Activated naive CD8-positive, alpha-beta T cell treated with anti-CD3 and anti-CD28 coated beads, Interleukin-2, amount 10 ng/mL, durations not matched to agents 7 days and 5 days (primary cell): ENCODE measurements at regions not wholly inside any gene's neighbourhood (a gene's known extent, or its start where the extent isn't known, plus 50 kb on each side); places are given as distances from the start of the nearest gene placed in this dataset.

Experiments
- ATAC-seq: fragments of 150-1000 bp; cut with Tn5 transposase; one replicate; pipeline ENCODE4 v1.10.0; 2021; ENCODE audit warnings: low read depth, moderate library complexity
- POLR2A ChIA-PET: fragments of 350-600 bp; sonication (Branson Sonifier 250); formaldehyde crosslinking; loops from one replicate; lab custom pipeline; 2021; ENCODE audit warnings: antibody characterized with exemption; lab: Charles Lee
- DNase-seq: peaks from one replicate; pipeline ENCODE4 v3.0.0; 2021
- H3K27ac Mint-ChIP-seq: one replicate; pipeline ENCODE4 v1.8.0; 2022; ENCODE audit warnings: mild to moderate bottlenecking, mixed read lengths
- H3K27me3 Mint-ChIP-seq: one replicate; pipeline ENCODE4 v1.8.0; 2022; ENCODE audit warnings: mild to moderate bottlenecking, moderate library complexity, mixed read lengths
- H3K36me3 Mint-ChIP-seq: one replicate; pipeline ENCODE4 v1.8.0; 2021; ENCODE audit warnings: mild to moderate bottlenecking, mixed read lengths
- H3K4me1 Mint-ChIP-seq: one replicate; pipeline ENCODE4 v1.8.0; 2021; ENCODE audit warnings: mixed read lengths
- H3K4me3 Mint-ChIP-seq: one replicate; pipeline ENCODE4 v1.8.0; 2022; ENCODE audit warnings: mild to moderate bottlenecking, moderate library complexity, mixed read lengths
- H3K9me3 Mint-ChIP-seq: one replicate; pipeline ENCODE4 v1.8.0; 2021; ENCODE audit warnings: mixed read lengths

DNA sequence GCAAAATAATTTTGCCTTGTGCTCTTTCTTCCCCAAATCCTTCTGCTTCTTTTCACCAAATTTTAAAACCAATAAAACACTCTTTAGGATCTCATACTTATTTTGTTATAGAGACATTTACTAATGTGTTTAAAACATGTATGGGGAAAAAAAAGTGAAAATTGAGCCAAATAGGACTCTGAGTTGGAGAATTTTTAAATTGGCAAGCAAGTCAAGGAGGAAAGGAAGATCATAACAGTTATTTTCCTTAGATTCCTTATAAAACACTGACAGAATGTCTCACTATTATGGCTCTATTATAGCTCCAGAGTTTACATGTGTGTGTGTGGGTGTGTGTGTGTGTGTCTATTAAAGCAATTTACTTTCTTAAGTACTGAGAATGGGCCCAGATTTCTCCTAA, 220.5 kb downstream of the SLC6A15 start:
- no peaks in the 10 kb centered on the region for H3K9me3 Mint-ChIP-seq
- H3K27ac Mint-ChIP-seq: no peak overlapping the region
- DNase-seq: no peak
- no peaks in the 10 kb centered on the region for H3K36me3 Mint-ChIP-seq
- H3K4me1 Mint-ChIP-seq: no peaks in the 10 kb centered on the region
- POLR2A ChIA-PET: no interaction called here
- no peak for ATAC-seq
- no peak overlapping the region for H3K4me3 Mint-ChIP-seq
- no peaks in the 10 kb centered on the region for H3K27me3 Mint-ChIP-seq

DNA sequence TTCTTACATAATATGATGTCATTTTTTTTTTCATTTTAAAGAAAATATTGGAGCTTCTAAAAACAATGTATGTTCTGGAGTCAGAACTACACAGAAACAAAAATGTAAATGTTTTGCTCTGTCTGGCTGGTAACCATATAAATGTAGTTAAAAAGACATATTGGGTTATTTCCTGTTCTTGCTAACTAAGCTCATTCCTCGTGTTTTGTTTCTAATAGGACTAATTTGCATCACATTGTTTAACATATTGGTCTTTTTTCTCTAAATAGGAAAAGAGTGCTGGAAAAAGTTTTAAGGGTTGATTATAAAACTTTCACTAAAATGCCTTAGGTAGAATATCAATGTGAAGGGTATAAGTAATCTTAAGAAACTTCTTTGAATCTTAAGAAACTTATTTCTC, 221.3 kb downstream of the SLC6A15 start:
- no peak for DNase-seq

GRCh38 chr12:84689638-84690037, 223.0 kb downstream of the SLC6A15 start:
- POLR2A ChIA-PET: no interaction called here
- Mint-ChIP-seq H3K27me3 (no peaks in the 10 kb centered on the region), H3K36me3 (no peaks in the 10 kb centered on the region), H3K27ac (no peak overlapping the region), H3K4me3 (no peak overlapping the region), H3K4me1 (no peaks in the 10 kb centered on the region), H3K9me3 (no peaks in the 10 kb centered on the region)
- ATAC-seq (no peak), DNase-seq (no peak)

More for the DNA sequence above, 221.3 kb downstream of the SLC6A15 start:
- H3K36me3 Mint-ChIP-seq: no peaks in the 10 kb centered on the region
- POLR2A ChIA-PET: no interaction called here
- no peak overlapping the region for H3K27ac Mint-ChIP-seq
- no peaks in the 10 kb centered on the region for H3K4me1 Mint-ChIP-seq
- no peak for ATAC-seq
- no peaks in the 10 kb centered on the region for H3K9me3 Mint-ChIP-seq
- H3K27me3 Mint-ChIP-seq: no peaks in the 10 kb centered on the region
- no peak overlapping the region for H3K4me3 Mint-ChIP-seq

GRCh38 chr12:84685379-84685778, 227.2 kb downstream of the SLC6A15 start:
- no peaks in the 10 kb centered on the region for H3K9me3 Mint-ChIP-seq
- POLR2A ChIA-PET: interaction anchor here (0.5 kb wide), 1 partner anchor 54 kb away, joined by 3 read pairs; no protein-coding TSS in a partner anchor
- H3K4me3 Mint-ChIP-seq: no peak overlapping the region
- ATAC-seq (no peak), DNase-seq (no peak)
- no peaks in the 10 kb centered on the region for H3K4me1 Mint-ChIP-seq
- H3K27me3 Mint-ChIP-seq: no peaks in the 10 kb centered on the region
- no peak overlapping the region for H3K27ac Mint-ChIP-seq
- no peaks in the 10 kb centered on the region for H3K36me3 Mint-ChIP-seq

- Mint-ChIP-seq H3K4me3 (no peak overlapping the region), H3K27ac (no peak overlapping the region), H3K27me3 (no peaks in the 10 kb centered on the region), H3K36me3 (no peaks in the 10 kb centered on the region), H3K9me3 (no peaks in the 10 kb centered on the region), H3K4me1 (no peaks in the 10 kb centered on the region)
- ATAC-seq: no peak
- DNase-seq: no peak
- POLR2A ChIA-PET: no interaction called here
These were observed 235.8 kb downstream of the SLC6A15 start for GRCh38 chr12:84676787-84677186.

- H3K9me3 Mint-ChIP-seq: no peaks in the 10 kb centered on the region
- H3K27me3 Mint-ChIP-seq: no peaks in the 10 kb centered on the region
- POLR2A ChIA-PET: no interaction called here
- H3K4me1 Mint-ChIP-seq: no peaks in the 10 kb centered on the region
- H3K27ac Mint-ChIP-seq: no peak overlapping the region
- ATAC-seq (no peak), DNase-seq (no peak)
- H3K36me3 Mint-ChIP-seq: no peaks in the 10 kb centered on the region
- no peak overlapping the region for H3K4me3 Mint-ChIP-seq
These were observed 250.8 kb downstream of the SLC6A15 start for GRCh38 chr12:84661786-84662185.

DNA sequence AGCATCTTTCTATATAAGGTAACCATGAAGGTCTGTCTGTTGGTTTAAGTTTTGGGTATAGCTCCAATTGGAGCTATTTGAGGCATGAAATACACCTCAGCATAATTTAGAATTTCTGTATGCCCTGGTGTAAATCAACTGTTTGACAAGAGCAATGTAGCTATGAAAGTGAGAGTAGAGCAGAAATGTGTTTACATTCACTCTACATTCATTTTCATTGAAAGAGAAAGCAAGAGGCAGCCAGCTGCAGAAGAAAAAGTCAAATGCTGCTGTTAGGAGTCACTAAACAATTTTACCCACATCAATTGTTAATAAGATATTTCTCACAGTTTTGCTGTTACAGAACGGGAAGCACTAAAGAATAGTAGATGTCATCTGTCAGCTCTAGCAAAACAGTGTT, 252.5 kb downstream of the SLC6A15 start:
- H3K27me3 Mint-ChIP-seq: no peaks in the 10 kb centered on the region
- H3K9me3 Mint-ChIP-seq: no peaks in the 10 kb centered on the region
- no peaks in the 10 kb centered on the region for H3K36me3 Mint-ChIP-seq
- no peaks in the 10 kb centered on the region for H3K4me1 Mint-ChIP-seq
- ATAC-seq (no peak), DNase-seq (no peak)
- H3K27ac Mint-ChIP-seq: no peak overlapping the region
- POLR2A ChIA-PET: no interaction called here
- H3K4me3 Mint-ChIP-seq: no peak overlapping the region

DNA sequence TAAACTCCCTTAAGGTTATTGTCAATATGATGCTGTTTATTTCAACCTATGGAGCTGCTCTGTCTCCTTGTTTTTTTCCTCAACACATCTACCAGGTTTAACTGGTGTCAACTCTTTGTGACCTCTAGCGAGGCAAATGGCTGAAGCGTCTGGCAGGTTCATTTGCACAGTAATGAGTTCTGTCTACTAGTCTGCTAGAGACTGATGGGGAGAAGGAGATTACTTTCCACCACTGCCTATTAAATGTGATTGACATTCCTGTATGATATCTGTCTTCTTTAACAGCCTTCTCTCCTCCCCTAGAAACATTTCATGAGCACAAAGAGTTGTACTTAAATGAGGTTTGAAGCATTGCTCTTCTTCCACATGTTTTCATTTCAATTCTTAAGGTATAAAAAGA, 253.7 kb downstream of the SLC6A15 start:
- POLR2A ChIA-PET: no interaction called here
- ATAC-seq (no peak), DNase-seq (no peak)
- Mint-ChIP-seq H3K27me3 (no peaks in the 10 kb centered on the region), H3K4me3 (no peak overlapping the region), H3K36me3 (no peaks in the 10 kb centered on the region), H3K4me1 (no peaks in the 10 kb centered on the region), H3K27ac (no peak overlapping the region), H3K9me3 (no peaks in the 10 kb centered on the region)

- ATAC-seq: no peak
- Mint-ChIP-seq H3K9me3 (no peaks in the 10 kb centered on the region), H3K27ac (no peak overlapping the region), H3K4me3 (no peak overlapping the region), H3K36me3 (no peaks in the 10 kb centered on the region), H3K27me3 (no peaks in the 10 kb centered on the region), H3K4me1 (no peaks in the 10 kb centered on the region)
- POLR2A ChIA-PET: no interaction called here
- DNase-seq: no peak
These were observed 255.9 kb downstream of the SLC6A15 start for GRCh38 chr12:84656705-84657104.

GRCh38 chr12:84653482-84653881, 259.1 kb downstream of the SLC6A15 start:
- Mint-ChIP-seq H3K36me3 (no peaks in the 10 kb centered on the region), H3K27me3 (no peaks in the 10 kb centered on the region), H3K4me3 (no peak overlapping the region), H3K4me1 (no peaks in the 10 kb centered on the region), H3K9me3 (no peaks in the 10 kb centered on the region), H3K27ac (no peak overlapping the region)
- ATAC-seq (no peak), DNase-seq (no peak)
- POLR2A ChIA-PET: no interaction called here

DNA sequence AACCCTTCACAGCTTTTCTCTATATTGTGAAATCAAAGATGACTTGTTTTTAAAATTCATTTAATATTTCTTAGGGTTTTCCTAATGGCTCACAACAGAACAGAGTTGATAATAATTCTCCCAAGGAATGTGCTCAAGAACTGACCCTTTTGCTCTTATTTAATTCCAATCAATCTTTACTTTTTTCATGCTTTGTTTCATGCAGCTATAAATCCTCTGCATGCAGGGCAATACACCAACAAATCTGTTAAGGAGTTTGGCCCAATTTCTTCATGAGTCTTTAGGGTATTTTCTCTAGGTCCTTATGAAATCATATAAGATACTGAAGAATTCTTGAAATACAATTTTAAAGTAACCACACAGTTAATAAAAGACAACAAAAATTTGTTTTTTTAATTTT, 264.2 kb downstream of the SLC6A15 start:
- H3K4me1 Mint-ChIP-seq: no peaks in the 10 kb centered on the region
- POLR2A ChIA-PET: no interaction called here
- H3K36me3 Mint-ChIP-seq: no peaks in the 10 kb centered on the region
- ATAC-seq (no peak), DNase-seq (no peak)
- H3K27ac Mint-ChIP-seq: no peak overlapping the region
- no peak overlapping the region for H3K4me3 Mint-ChIP-seq
- no peaks in the 10 kb centered on the region for H3K27me3 Mint-ChIP-seq
- no peaks in the 10 kb centered on the region for H3K9me3 Mint-ChIP-seq

DNA sequence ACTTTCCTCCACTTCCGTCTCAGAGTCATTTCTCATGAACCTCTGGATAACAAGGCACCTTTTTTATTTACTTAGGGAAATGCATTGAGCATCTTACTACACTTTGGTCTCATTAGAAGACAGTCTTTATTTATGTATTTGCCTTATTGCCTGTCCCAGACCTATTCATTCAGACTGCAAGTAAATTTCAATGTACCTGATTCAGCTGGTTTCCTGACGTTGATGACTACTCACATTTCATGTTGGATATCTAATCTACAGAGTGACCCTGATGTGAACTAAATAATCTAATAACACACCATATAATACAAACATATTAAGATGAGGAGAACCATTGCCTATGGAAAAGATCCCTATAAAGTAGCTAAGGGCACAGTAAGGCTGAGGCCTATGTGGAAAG, 267.7 kb downstream of the SLC6A15 start:
- DNase-seq (no peak), ATAC-seq (no peak)
- no peak overlapping the region for H3K4me3 Mint-ChIP-seq
- H3K4me1 Mint-ChIP-seq: no peaks in the 10 kb centered on the region
- H3K9me3 Mint-ChIP-seq: no peaks in the 10 kb centered on the region
- H3K27me3 Mint-ChIP-seq: no peaks in the 10 kb centered on the region
- H3K36me3 Mint-ChIP-seq: no peaks in the 10 kb centered on the region
- H3K27ac Mint-ChIP-seq: no peak overlapping the region
- POLR2A ChIA-PET: no interaction called here

DNA sequence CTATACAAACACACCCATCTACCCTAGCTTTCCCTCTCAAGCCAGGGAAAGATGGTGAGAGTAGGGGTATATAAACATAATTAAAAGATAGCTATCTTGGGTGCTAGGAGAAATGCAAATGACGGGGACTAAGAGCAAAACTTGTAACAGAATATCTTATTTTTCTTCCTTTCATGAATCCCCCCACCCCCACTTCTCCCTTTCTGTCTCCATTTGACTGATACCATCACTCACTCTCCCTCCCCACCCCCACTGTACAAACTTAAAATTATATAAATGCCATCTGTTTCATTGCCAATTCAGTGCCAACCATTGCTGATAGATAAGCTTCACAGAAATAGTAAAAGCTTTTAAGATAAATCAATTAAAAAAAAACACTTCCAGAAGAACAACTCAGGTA, 268.6 kb downstream of the SLC6A15 start:
- Mint-ChIP-seq H3K27ac (no peak overlapping the region), H3K4me3 (no peak overlapping the region), H3K9me3 (no peaks in the 10 kb centered on the region), H3K27me3 (no peaks in the 10 kb centered on the region), H3K36me3 (no peaks in the 10 kb centered on the region), H3K4me1 (no peaks in the 10 kb centered on the region)
- POLR2A ChIA-PET: no interaction called here
- no peak for DNase-seq
- no peak for ATAC-seq

DNA sequence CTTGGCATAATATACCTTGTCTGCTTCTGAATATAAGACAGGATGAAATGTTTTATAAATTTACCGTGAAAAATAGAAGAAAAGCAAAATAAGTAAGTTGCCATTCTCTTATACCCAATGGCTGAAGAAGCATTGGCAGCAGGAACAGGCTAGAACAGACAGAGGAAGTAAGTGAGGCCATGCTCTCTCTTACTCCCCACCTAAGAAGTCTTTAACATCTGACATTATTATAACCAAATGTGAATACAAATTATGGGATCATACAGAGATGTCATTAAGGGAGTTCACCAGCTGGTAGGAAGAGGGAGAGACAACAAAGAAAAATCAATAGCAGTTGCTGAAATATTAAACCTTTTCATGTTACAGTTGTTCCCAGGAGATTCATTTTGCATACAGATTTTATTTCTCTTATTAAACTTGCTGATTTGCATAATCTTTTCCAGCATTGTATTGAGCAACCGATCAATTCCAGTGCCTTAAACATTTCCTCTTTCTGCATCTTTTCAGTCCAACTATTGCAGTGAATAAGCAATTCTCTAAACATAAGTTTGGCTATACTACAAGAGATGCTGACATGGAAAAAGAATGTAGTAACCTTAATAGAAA, 270.6 kb downstream of the SLC6A15 start:
- DNase-seq (no peak), ATAC-seq (no peak)
- Mint-ChIP-seq H3K9me3 (no peaks in the 10 kb centered on the region), H3K36me3 (no peaks in the 10 kb centered on the region), H3K27ac (no peak overlapping the region), H3K27me3 (no peaks in the 10 kb centered on the region), H3K4me3 (no peak overlapping the region), H3K4me1 (no peaks in the 10 kb centered on the region)
- POLR2A ChIA-PET: no interaction called here
